BE2C (cell line): ENCODE measurements at regions not wholly inside any gene's neighbourhood (a gene's known extent, or its start where the extent isn't known, plus 50 kb on each side); places are given as distances from the start of the nearest gene placed in this dataset.
"Not testable (repeated sequence)": the region's sequence is repeated elsewhere in the genome, so short reads cannot be mapped to it uniquely, and the experiment has no call there.

Source experiments
- DNase-seq: peaks from one replicate; pipeline ENCODE4 v3.0.0-alpha.2; 2020
- H3K27me3 ChIP-seq: fragments of 250-450 bp; sonication (Bioruptor Pico); 2 replicates; pipeline ENCODE4 v1.5.1; 2020; ENCODE audit warnings: mild to moderate bottlenecking
- H3K36me3 ChIP-seq: fragments of 250-450 bp; sonication (Bioruptor Pico); 2 replicates; pipeline ENCODE4 v1.5.1; 2020; ENCODE audit warnings: mild to moderate bottlenecking
- H3K4me1 ChIP-seq: fragments of 250-450 bp; sonication (Bioruptor Pico); 2 replicates; pipeline ENCODE4 v1.5.1; 2020
- H3K4me3 ChIP-seq: 2 replicates; pipeline ENCODE4 v1.5.1; 2011; ENCODE audit warnings: low read depth, low read length
- H3K9me3 ChIP-seq: fragments of 250-450 bp; sonication (Bioruptor Pico); 2 replicates; pipeline ENCODE4 v1.5.1; 2020
- CTCF ChIP-seq: IDR thresholded peaks from 2 replicates; pipeline ENCODE4 v1.5.1; 2012; ENCODE audit warnings: mild to moderate bottlenecking, low read depth, low read length

- TF ChIP-seq CTCF, result no peak
Measured at GRCh38 chr1:14352897-14353296, 245.6 kb upstream of the KAZN start.

GRCh38 chr1:14361005-14361404, 237.5 kb upstream of the KAZN start:
- H3K27me3 ChIP-seq, DNase-seq, H3K4me3 ChIP-seq, H3K36me3 ChIP-seq, H3K4me1 ChIP-seq, H3K9me3 ChIP-seq: not testable (repeated sequence)

More at GRCh38 chr1:14352897-14353296, 245.6 kb upstream of the KAZN start:
- no peaks in the 10 kb centered on the region for H3K27me3 ChIP-seq
- H3K9me3 ChIP-seq, result no peaks in the 10 kb centered on the region
- no peaks in the 10 kb centered on the region for H3K36me3 ChIP-seq
- no peak overlapping the region for H3K4me3 ChIP-seq
- no peak for DNase-seq
- no peaks in the 10 kb centered on the region for H3K4me1 ChIP-seq

- no peak for DNase-seq
- TF ChIP-seq CTCF, result no peak
- H3K27me3 ChIP-seq, result no peaks in the 10 kb centered on the region
- H3K4me1 ChIP-seq, result no peaks in the 10 kb centered on the region
- no peaks in the 10 kb centered on the region for H3K9me3 ChIP-seq
- H3K36me3 ChIP-seq, result no peaks in the 10 kb centered on the region
- H3K4me3 ChIP-seq, result no peak overlapping the region
Measured at GRCh38 chr1:14362331-14362730, 236.2 kb upstream of the KAZN start.

- H3K36me3 ChIP-seq, result no peaks in the 10 kb centered on the region
- no peak for TF ChIP-seq CTCF
- H3K4me1 ChIP-seq, result no peaks in the 10 kb centered on the region
- H3K27me3 ChIP-seq, result no peaks in the 10 kb centered on the region
- DNase-seq, result no peak
- H3K4me3 ChIP-seq, result no peak overlapping the region
- no peaks in the 10 kb centered on the region for H3K9me3 ChIP-seq
Measured at GRCh38 chr1:14363036-14363590, 235.4 kb upstream of the KAZN start.

- no peak for TF ChIP-seq CTCF
- Histone ChIP-seq H3K4me3 (no peak overlapping the region), H3K9me3 (no peaks in the 10 kb centered on the region), H3K27me3 (no peaks in the 10 kb centered on the region), H3K36me3 (no peaks in the 10 kb centered on the region), H3K4me1 (no peaks in the 10 kb centered on the region)
- DNase-seq, result no peak
Measured at GRCh38 chr1:14363707-14364413, 234.6 kb upstream of the KAZN start.

GRCh38 chr1:14365301-14365988, 233.0 kb upstream of the KAZN start:
- no peaks in the 10 kb centered on the region for H3K4me1 ChIP-seq
- DNase-seq, result no peak
- no peak for TF ChIP-seq CTCF
- H3K9me3 ChIP-seq, result no peaks in the 10 kb centered on the region
- H3K36me3 ChIP-seq, result no peaks in the 10 kb centered on the region
- no peak overlapping the region for H3K4me3 ChIP-seq
- H3K27me3 ChIP-seq, result no peaks in the 10 kb centered on the region
